Mucosa of gallbladder (tissue), 1 donor: ENCODE measurements at regions not wholly inside any gene's neighbourhood (a gene's known extent, or its start where the extent isn't known, plus 50 kb on each side); places are given as distances from the start of the nearest gene placed in this dataset.
"Not testable (repeated sequence)": the region's sequence is repeated elsewhere in the genome, so short reads cannot be mapped to it uniquely, and the experiment has no call there.

Source experiments
- DNase-seq: peaks from one replicate; pipeline ENCODE4 v3.0.0-alpha.2; 2020; ENCODE audit warnings: low spot score
- donor health status: DM: no; HTN: no; CAD: no.

DNA sequence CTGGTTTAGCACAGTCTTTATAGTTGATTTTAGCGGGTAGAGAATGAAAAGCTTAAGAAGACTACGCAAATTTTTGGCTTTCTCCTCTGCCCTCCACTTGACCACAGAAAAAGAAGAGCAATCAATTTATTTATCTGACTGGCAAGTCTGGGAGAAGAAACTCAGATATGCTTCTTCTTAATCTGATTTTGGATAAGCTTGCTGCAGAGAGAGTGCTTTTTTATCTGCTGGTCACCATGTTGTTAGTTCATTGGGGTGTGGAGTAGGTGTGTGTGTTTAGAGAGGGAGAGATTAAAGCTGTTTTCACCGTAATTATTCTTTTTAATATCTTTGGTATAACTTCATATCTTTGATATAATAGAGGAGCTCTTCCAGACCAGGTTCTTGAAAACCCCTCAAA is 471.4 kb upstream of the SLC10A2 start:
- no peak for DNase-seq

DNA sequence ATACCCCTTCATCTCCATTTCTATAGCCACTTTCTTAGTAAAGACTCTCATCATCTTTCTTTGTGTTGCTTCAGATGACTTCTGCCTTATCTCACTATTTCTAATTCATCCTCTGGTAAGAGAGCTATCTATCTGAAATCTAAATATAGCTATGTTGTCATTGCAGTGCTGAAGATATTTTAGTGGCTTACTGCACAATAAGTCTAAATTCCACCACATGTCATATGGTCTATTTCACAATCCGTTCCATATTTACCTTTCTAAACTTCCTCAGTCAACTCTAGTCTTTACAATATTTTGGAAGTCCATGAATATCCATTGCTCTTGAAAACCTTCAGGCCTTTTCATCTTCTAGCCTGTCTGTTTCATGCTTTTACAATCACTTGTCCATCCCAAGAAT is 465.1 kb upstream of the SLC10A2 start:
- no peak for DNase-seq

DNA sequence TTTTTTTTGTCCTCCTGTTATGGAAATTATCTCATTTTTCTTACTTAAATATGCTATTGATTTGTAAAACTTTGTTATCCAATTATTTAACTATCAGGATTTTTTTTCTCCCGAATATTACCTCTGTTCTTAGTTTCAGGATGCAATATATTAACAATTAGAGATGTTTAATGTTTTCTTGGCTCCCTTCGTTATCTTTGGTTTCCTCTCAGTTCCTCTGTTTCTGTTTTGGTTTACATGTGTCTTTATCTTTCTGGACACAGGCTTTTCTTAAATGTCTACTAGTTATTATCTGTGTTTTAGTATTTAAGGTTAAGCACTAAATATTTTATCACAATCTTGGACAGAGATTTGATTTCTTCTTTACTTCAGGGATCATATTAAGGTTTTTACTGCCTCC is 462.2 kb upstream of the SLC10A2 start:
- no peak for DNase-seq

DNA sequence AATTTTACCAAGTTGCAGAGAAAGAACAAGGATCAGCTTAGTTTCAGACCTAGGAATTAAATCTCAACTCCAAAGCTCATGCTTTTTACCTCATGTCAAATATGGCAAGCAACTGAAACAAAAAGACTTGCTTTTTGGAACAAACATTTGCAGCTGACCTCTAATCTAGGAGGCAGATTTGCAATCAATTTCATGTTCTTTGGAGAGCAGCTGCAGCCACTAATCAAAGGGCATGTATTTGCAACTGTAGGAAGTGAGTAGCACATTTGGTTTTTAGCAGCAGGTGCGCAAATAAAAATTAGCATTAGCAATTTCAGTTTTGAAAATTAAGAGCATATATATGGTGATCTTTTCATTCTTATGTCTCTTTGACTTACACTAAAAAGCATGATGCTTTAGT is 459.3 kb upstream of the SLC10A2 start:
- DNase-seq: no peak

DNA sequence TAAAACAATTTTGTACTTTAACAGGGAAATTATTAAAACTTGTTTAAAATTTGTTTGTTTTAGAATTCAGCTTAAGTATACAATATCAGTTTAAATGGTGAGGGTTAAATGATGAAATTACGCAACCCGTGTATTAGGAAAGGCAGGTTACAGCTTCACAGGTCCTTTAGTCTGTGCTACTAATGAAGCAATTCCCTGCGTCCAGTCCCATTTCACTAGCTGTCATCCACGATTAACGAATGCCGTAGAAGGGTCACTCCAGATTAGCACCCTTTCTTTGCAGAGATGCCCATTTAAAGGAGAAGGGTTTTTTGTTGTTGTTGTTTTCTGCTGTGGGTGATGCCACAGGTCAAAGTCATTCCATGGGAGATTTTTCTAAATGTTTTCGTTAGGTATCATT is 457.6 kb upstream of the SLC10A2 start:
- no peak for DNase-seq

DNA sequence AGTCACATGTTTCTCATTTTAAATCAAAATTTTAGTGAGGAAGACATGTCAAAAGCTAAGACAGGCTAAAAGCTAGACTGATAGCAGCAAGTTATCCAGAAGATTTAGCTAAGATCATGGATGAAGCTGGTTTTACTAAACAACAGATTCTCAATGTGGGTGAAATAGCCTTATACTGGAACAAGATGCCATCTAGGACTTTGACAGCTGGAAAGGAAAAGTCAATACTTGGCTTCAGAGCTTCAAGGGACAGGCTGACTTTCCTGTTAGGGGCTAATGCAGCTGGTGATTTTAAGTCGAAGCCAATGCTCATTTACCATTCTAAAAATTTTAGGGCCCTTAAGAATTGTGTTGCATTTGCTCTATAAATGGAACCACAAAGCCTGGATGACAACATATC is 455.3 kb upstream of the SLC10A2 start:
- no peak for DNase-seq

DNA sequence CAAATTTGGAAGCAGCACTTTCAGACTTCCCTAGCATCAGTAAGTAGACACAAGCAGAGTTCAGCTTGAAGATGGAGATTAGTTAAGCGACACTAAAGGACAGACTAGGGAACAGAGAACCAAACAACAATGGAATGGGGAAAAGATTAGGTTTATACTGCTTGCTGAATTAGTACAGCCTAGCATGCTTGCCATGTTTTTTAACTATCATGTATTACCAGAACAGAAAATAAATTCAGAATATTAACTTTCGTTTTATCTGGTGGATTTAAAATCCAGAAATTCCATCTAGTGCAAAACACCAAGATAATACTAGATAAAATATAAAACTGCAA is 451.5 kb upstream of the SLC10A2 start:
- DNase-seq: no peak

DNA sequence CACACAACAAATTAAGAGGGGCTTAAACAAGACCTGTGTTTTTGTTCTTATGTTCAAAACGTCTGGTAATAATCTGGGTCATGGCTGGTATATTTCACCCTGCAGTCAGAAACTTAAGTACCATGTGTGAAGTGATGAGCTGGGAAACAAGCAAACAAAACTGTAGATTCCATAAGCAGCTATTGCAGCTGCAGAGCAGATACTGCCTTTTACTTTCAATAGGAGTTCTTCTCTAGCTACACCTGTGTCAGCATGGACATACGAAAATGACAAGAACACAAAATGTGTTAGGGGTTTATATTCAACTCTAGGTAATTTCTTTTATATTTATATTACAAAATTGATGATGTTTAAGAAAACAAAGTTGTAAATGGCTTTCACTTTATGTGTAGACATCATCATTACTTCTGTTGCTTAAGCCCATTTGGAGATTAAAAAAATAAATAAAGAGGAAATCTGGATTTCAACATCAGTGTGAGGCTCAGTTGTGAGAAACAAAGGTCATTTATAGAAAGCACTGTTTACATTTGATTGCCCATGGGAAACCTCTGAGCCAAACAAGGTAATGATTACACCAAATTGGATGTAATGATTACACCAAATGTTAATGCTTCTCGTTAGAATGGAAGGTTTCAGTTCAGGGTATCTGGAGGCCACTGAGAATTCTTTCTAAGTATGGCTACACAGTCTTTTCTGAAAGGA is 451.0 kb upstream of the SLC10A2 start:
- DNase-seq: no peak

DNA sequence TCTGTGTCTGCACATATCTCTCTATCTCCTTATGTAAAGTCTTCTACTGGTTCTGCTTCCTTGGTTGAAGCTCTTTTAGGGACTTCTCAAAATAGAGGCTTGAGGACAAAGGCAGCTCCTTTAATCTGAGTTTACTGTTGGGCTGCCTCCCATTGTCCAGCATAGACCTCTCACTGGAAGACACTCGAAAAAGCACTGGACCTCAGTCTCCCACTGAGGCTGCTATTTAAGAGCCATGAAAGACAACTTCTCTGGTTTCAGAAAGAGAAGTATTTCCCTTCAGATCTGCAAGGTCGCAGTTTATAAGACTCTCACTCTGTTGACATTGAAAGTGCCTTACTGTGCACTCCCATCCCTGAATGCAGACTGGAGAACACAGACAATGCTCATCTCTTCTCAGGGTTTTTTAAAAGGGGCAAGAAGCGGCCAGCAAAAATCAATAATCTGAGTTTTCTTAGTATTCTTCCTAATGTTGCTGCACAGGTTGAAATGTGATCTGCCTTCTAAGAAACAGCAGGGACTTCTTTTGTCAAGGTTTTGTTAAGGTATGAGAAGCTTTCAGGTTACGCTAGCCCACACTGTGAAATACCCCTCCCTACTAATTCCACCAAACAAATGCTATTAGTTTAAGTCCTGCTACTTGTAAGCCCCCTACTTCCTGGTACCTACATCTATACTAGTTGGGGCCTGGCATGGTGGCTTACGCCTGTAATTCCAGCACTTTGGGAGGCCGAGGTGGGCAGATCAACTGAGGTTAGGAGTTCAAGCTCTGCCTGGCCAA is 450.0 kb upstream of the SLC10A2 start:
- no peak for DNase-seq

DNA sequence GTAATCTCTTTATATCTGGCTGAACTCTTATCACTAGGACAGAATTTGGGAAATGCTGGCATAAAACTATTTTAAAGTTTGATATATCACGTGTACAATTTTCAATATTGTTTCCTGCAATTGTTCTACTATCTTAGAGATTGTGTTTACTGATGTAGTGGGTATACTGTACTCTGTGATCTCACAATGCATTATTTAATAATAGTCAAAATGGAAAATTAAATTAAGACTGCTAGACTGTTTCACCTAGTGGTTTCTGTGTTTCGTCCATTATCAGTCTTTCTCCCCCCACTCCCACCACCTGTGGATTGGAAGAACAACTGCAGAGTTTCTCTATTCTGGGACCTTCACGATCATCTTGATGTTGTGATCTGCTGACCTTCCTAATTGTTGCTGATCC is 449.2 kb upstream of the SLC10A2 start:
- no peak for DNase-seq

DNA sequence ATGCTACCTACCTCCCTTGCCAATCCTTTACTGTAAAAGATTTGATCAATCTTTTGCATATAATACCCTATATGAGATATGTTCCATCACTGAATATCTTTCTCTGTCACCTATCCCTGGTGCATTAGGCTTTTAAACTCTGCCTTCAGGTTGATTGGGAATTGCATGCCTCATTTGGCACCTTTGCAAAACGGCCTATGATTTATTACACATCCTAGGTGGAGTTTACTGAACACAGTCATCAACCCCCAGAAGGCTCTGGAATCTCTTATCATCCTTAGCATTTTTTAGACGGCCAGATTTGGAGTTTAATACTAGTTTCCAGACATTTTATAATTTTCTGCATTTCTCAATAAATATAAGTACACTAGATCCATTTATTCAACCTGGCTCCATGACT is 448.4 kb upstream of the SLC10A2 start:
- DNase-seq: no peak

DNA sequence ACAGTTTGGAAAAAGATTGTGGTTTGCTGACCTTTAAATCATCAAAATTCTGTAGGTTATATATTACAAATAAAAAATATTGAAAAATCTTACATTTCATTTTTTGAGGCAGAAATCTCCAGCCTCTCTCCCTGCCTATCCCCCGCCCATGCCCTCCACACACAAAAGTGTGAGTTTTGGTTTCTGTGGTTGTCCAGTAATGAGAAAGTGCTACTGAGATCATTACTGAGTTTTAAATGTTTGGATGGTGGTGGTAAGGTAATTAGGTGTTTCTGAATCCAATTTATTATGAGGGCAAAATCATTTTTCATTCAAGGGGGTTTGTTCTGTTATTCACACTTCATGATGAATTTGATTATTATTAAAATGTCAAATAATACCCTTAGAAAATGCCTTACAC is 448.0 kb upstream of the SLC10A2 start:
- DNase-seq: no peak

DNA sequence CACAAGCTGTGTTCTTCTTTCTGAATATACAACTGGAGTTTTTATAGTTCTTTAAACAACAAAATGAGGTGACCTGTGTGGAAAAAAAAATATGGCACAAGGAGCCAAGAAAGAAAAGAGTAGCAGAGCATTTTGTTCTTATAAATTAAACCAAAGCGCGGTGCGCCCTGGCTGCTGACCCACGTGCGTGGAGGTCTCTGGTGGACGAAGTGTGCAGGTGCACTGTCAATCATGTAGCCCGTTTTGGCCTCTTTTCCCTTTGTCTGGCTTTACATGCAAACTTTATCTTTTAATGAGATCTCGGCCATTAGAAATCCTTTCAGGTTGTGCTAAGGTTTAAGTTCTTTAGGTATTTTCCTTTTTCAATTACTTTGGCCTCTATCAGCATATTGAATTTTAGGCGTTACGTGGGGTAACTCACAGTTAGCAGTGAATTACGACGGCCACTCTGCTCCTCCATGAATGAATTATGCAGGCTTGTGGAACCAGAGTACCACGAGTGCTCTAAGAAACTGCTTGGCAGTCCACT is 443.9 kb upstream of the SLC10A2 start:
- no peak for DNase-seq

DNA sequence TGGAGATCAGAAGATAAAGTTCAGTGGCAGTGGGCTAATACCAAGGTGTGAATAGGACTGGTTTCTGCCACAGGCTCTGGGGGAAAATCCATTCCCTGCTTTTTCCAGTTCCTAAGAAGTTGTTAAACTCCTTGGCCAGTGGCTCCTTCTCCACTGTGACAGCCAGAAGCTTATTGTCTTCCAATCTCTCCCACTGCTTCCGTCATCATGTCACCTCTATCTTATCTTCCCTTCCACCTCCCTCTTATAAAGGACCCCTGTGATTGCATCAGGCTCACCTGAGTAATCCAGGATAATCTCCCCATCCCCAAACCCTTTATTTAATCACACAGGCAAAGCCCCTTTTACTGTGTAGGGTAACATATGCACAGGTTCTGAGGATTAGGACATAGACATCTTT is 431.2 kb upstream of the SLC10A2 start:
- DNase-seq: no peak

DNA sequence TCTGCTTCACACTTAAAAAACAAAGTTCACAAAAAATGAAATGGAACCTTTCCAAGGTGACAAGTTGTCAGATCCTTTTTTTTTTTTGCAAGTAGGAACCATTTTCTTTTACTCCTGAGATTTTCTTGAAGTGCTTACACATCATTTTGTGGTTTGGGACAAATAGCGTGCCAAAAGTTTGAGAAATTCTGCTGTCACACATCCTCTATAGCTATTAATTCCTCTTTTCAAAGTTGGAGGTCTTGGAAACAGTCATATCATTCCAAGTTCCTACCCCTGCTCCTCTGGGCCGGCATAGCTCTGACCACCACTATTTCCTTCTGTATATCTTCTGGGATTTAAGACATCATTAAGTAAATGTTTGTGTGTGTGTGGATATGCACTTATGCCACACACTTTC is 421.6 kb upstream of the SLC10A2 start:
- DNase-seq: no peak

DNA sequence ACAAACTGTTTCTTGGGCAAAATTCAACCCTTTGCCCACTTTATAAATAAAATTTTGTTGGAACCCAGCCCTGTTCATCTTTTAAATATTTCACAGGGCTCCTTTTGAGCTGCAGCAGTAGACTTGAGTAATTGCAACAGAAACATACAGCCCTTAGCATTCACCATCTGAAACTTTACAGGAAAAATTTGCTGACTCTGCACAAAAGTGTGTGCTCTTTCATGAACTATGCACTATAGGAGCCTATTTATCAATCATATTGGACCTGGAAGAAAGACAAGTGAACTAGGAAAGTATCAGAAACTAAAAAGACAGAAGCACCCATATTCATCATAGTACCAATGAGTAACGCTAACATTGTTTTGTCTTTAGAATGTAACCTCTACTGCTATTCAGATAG is 406.9 kb upstream of the SLC10A2 start:
- DNase-seq: no peak

DNA sequence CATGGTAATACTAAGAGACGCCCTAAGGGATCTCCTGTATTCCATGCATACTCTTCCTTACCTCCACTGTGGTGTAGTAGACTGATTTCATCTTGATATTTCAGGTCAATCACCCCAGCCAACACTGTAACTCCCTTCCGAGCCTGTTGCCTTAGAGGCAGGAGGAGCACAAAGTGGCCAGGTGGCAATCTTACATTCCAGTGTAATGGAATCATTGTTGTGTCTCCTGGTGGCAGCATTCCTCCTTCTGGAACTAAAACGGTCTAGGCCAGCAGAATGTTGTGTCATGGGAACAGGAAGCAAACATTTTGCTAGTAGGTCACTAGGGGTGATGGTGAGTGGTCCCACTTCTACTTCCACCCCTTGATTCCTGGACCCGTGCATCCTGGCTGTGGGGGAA is 405.7 kb upstream of the SLC10A2 start:
- DNase-seq: no peak

DNA sequence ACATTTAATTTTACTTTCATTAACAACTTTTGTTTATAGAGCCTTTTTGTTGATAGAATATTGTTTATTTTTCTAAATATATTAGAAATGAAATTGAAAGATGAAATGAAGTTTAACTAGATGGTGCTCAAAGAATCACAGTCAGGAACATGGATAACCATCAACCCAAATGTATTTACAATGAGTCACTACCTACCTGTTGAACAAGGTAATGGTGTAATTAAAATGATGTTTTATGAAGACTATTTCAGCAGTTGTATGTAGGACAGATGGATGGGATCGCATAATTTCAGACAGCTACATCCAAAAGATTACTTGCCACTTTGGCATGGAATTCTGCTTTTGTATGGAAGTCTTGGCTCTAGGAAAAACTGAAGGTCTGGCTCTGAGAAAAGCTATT is 403.6 kb upstream of the SLC10A2 start:
- DNase-seq: no peak

DNA sequence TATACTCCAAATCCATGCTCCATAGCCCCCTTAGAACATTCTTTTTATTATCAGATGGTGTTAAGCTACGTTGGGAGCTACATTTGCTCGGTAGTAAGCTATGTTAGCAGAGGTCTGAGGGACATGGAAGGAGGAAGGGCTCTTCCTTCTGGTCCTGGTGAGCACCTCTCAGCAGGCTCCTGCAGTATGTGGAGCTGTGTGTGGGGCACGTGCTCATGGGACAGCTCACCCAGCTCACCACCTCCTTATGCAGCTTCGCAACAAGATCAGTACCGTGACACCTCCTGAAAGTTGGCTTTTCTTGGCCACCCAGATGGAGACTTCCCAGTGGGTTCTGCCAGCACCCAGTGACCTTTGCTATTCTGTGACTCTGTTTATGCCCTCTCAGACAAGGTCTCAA is 400.5 kb upstream of the SLC10A2 start:
- DNase-seq: no peak

DNA sequence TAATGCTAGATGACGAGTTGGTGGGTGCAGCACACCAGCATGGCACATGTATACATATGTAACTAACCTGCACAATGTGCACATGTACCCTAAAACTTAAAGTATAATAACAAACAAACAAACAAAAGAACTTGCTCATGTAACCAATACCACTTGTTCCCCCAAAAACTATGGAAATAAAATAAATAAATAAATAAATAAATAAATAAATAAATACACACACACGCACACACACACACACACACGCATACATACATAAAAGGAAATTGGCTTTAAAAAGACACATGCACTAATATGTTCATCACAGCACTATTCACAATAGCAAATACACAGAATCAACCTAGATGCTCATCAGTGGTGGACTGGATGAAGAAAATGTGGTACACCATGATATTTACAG is 394.0 kb upstream of the SLC10A2 start:
- DNase-seq: not testable (repeated sequence)

DNA sequence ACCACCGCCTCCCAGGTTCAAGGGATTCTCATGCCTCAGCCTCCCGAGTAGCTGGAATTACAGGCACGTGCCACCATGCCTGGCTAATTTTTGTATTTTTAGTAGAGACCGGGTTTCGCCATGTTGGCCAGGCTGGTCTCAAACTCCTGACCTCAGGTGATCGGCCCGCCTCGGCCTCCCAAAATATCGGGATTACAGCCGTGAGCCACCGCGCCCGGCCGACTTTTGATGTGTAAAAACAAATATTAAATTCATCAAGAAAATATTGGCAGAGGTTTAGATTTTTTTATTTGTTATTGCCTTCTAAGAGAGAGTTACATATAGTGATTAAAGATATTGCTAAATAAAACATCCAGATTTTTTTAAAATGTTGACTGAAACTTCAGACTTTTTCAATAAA is 390.8 kb upstream of the SLC10A2 start:
- DNase-seq: not testable (repeated sequence)

DNA sequence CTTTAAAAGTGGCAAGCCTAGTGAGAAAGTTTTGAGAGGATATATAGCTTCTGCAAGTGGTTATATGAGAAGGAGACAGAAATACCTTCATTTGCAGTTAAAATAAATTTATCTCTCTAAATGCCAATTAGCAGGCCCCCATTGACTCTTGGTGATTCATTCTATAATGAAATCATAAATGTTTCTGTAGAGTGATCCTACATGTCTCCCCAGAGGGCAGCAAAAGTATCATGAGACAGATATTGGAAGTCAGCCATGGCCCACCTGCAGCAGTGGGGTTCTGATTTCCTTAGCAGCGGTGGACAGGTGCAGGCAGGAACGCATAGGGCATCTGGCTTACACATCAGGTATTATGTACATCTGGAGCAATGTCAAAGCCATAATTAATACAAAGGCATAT is 385.4 kb upstream of the SLC10A2 start:
- DNase-seq: no peak

DNA sequence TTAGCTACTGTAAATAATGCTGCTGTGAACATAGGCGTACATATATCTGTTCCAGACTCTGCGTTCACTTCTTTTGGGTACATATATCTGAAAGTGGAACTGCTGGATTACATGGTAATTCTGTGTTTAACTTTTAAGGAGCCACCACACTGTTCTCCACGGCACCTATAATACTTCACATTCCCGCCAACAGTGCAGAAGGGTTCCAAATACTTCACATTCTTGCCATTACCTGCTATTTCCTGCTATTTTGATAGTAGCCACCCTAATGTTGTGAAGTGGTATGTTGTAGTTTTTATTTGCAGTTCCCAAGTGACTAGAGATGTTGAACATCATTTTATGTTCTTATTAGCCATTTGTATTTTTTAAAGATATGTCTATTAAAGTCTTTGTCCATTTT is 377.4 kb upstream of the SLC10A2 start:
- DNase-seq: no peak

DNA sequence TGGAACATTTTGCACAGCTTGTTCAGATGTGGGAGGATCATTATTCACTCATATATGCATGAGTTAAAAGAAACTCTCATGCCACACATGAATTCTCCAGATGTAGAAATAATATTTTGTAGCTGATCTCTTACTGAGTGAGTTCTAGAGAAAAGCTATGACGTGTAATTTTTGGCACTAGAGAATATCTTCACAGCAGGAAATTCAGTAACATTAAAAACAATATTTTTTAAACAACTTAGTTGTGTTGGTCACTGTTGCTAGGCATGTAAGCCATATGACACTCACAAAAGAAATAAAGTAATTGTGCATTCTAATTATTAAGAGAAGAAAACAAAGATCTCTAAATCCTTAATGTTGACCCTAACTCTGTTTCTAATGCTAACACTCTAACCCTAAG is 371.4 kb upstream of the SLC10A2 start:
- no peak for DNase-seq
